GM12878 (cell line): ENCODE measurements at regions not wholly inside any gene's neighbourhood (a gene's known extent, or its start where the extent isn't known, plus 50 kb on each side); places are given as distances from the start of the nearest gene placed in this dataset.

ENCODE experiments used
- BRCA1 ChIP-seq: IDR thresholded peaks from 2 replicates; pipeline ENCODE4 v1.6.1; 2011; ENCODE audit warnings: low read depth, low read length, improper control_type of control experiment
- CEBPB ChIP-seq, 2 experiments: fragments of 150-350 bp in 1 of 2; IDR thresholded peaks; 2 replicates each; pipeline ENCODE4 v1.6.1; 2012 to 2014; ENCODE audit warnings: low read depth in 2 of 2, low read length in 2 of 2, borderline replicate concordance in 1 of 2, inconsistent platforms in 1 of 2
- CHD2 ChIP-seq: IDR thresholded peaks from 2 replicates; pipeline ENCODE4 v1.6.1; 2011; ENCODE audit warnings: low read depth, low read length, improper control_type of control experiment, borderline replicate concordance
- CTCF ChIP-seq, 3 experiments: IDR thresholded peaks in 2 of 3; conservative IDR thresholded peaks in 1 of 3; 2 replicates each; pipeline ENCODE4 v1.5.1; 2011; ENCODE audit warnings: low read depth in 3 of 3, low read length in 3 of 3, mild to moderate bottlenecking in 3 of 3, control low read depth in 2 of 3, moderate library complexity in 2 of 3, inconsistent platforms in 1 of 3, mixed read lengths in 1 of 3; ENCODE audit not compliant: control insufficient read depth in 2 of 3, insufficient read depth in 1 of 3; ENCODE audit errors: extremely low read depth in 1 of 3
- EZH2 ChIP-seq: IDR thresholded peaks from 2 replicates; pipeline ENCODE4 v1.6.1; 2012; ENCODE audit warnings: low read depth, mild to moderate bottlenecking, control low read depth, inconsistent platforms, low read length, borderline replicate concordance; ENCODE audit not compliant: control insufficient read depth
- JUNB ChIP-seq: IDR thresholded peaks from 2 replicates; pipeline ENCODE4 v1.6.1; 2016; ENCODE audit warnings: antibody characterized with exemption, mild to moderate bottlenecking
- MAX ChIP-seq: IDR thresholded peaks from 2 replicates; pipeline ENCODE4 v1.6.1; 2012; ENCODE audit warnings: low read depth, low read length, improper control_type of control experiment
- PKNOX1 ChIP-seq: fragments of 450-650 bp; IDR thresholded peaks from 2 replicates; pipeline ENCODE4 v1.6.1; 2016; ENCODE audit warnings: mild to moderate bottlenecking
- SP1 ChIP-seq: IDR thresholded peaks from one replicate; pipeline ENCODE4 v1.6.1; 2011; ENCODE audit warnings: low read depth, low read length
- SREBF2 ChIP-seq: IDR thresholded peaks from 2 replicates; pipeline ENCODE4 v1.6.1; 2012; ENCODE audit warnings: mild to moderate bottlenecking, low read length
- SUPT20H ChIP-seq: IDR thresholded peaks from 2 replicates; pipeline ENCODE4 v1.6.1; 2011; ENCODE audit warnings: low read depth, mild to moderate bottlenecking, low read length, moderate library complexity, borderline replicate concordance; ENCODE audit not compliant: control insufficient read depth
- TAF1 ChIP-seq: IDR thresholded peaks from 2 replicates; pipeline ENCODE4 v1.6.1; 2011; ENCODE audit warnings: mild to moderate bottlenecking, low read depth, low read length, borderline replicate concordance
- TCF12 ChIP-seq: IDR thresholded peaks from 2 replicates; pipeline ENCODE4 v1.6.1; 2011; ENCODE audit warnings: low read depth, mild to moderate bottlenecking, low read length
- USF2 ChIP-seq: IDR thresholded peaks from 2 replicates; pipeline ENCODE4 v1.6.1; 2011; ENCODE audit warnings: low read depth, low read length, improper control_type of control experiment, borderline replicate concordance

GRCh38 chr18:70430501-70431173, 141.8 kb downstream of the SOCS6 start:
- TF ChIP-seq SUPT20H (no peak), CTCF (IDR thresholded peaks at IDR 0.05 in 2 of 3, conservative IDR thresholded peaks at IDR 0.05 in 1 of 3; ENCODE audit: control insufficient read depth in 2 of 3, extremely low read depth in 1 of 3, insufficient read depth in 1 of 3, low read depth in 3 of 3, low read length in 3 of 3) (no peak), EZH2 (no peak), CEBPB (IDR thresholded peaks at IDR 0.05; ENCODE audit: borderline replicate concordance in 1 of 2, low read depth in 2 of 2, low read length in 2 of 2) (no peak), BRCA1 (no peak), SP1 (no peak), CHD2 (no peak), SREBF2 (no peak), MAX (no peak), PKNOX1 (no peak), JUNB (no peak), TAF1 (no peak), TCF12 (no peak), USF2 (no peak)
